CD14-positive monocyte (primary cell): ENCODE measurements at regions not wholly inside any gene's neighbourhood (a gene's known extent, or its start where the extent isn't known, plus 50 kb on each side); places are given as distances from the start of the nearest gene placed in this dataset.

Source experiments
- DNase-seq, 3 donors: peaks; one replicate each; pipeline ENCODE4 v3.0.0-alpha.2; 2011 to 2022
- H2AFZ ChIP-seq: 2 replicates; pipeline ENCODE4 v1.6.0; 2012; ENCODE audit warnings: mild to moderate bottlenecking, low read depth, low read length, inconsistent platforms; ENCODE audit not compliant: insufficient read depth, poor library complexity, severe bottlenecking
- H3K27ac ChIP-seq, 2 donors: 1 replicate in 1 of 2; 2 replicates in 1 of 2; pipeline ENCODE4 v1.5.1; 2012 to 2013; ENCODE audit warnings: low read length in 2 of 2, control low read depth in 1 of 2, inconsistent platforms in 1 of 2, low read depth in 1 of 2, mild to moderate bottlenecking in 1 of 2
- H3K27me3 ChIP-seq, 2 donors: one replicate each; pipeline versions ENCODE4 v1.6.0 to v1.6.1; 2011 to 2013; ENCODE audit warnings: low read length in 2 of 2; ENCODE audit not compliant: control insufficient read depth in 2 of 2, insufficient read depth in 2 of 2
- H3K36me3 ChIP-seq, 2 donors: replicated peaks in 1 of 2; 1 replicate in 1 of 2; 2 replicates in 1 of 2; pipeline versions ENCODE4 v1.5.1 to v1.6.1; 2012 to 2013; ENCODE audit warnings: low read length in 2 of 2, control low read depth in 1 of 2, inconsistent platforms in 1 of 2, mild to moderate bottlenecking in 1 of 2; ENCODE audit not compliant: insufficient read depth in 2 of 2, control insufficient read depth in 1 of 2
- H3K4me1 ChIP-seq, 2 donors: 1 replicate in 1 of 2; 2 replicates in 1 of 2; pipeline versions ENCODE4 v1.5.1 to v1.6.1; 2012 to 2013; ENCODE audit warnings: low read length in 2 of 2, control low read depth in 1 of 2, inconsistent platforms in 1 of 2, mild to moderate bottlenecking in 1 of 2, moderate library complexity in 1 of 2; ENCODE audit not compliant: insufficient read depth in 2 of 2, control insufficient read depth in 1 of 2
- H3K4me2 ChIP-seq: replicated peaks from 2 replicates; pipeline ENCODE3; 2012; ENCODE audit warnings: low read length, moderate library complexity, mild to moderate bottlenecking; ENCODE audit not compliant: poor library complexity, severe bottlenecking; ENCODE audit errors: extremely low read depth
- H3K4me3 ChIP-seq, 3 experiments: fragments of 200-600 bp in 1 of 3; sonication (generic) in 1 of 3; replicated peaks in 1 of 3; 1 replicate in 2 of 3; 2 replicates in 1 of 3; pipeline ENCODE4 v1.5.1; 2011 to 2013; ENCODE audit warnings: low read length in 3 of 3, mild to moderate bottlenecking in 3 of 3, control low read depth in 2 of 3, low read depth in 2 of 3, inconsistent platforms in 1 of 3, moderate library complexity in 1 of 3
- H3K79me2 ChIP-seq: 2 replicates; pipeline ENCODE4 v1.6.0; 2012; ENCODE audit warnings: mild to moderate bottlenecking, control low read depth, inconsistent platforms, low read length, moderate library complexity; ENCODE audit not compliant: insufficient read depth
- H3K9ac ChIP-seq: 2 replicates; pipeline ENCODE4 v1.6.0; 2017; ENCODE audit warnings: low read length, mild to moderate bottlenecking; ENCODE audit not compliant: insufficient read depth, poor library complexity, severe bottlenecking
- H3K9me3 ChIP-seq, 2 donors: replicated peaks in 1 of 2; 1 replicate in 1 of 2; 2 replicates in 1 of 2; pipeline versions ENCODE4 v1.5.1 to v1.6.1; 2012 to 2013; ENCODE audit warnings: low read length in 2 of 2, control low read depth in 1 of 2; ENCODE audit not compliant: control insufficient read depth in 1 of 2, insufficient read depth in 1 of 2
- H4K20me1 ChIP-seq: 2 replicates; pipeline ENCODE4 v1.6.0; 2012; ENCODE audit warnings: mild to moderate bottlenecking, low read length, control low read depth, moderate library complexity; ENCODE audit not compliant: insufficient read depth
- H3K27ac Mint-ChIP-seq, 7 donors: one replicate each; pipeline ENCODE4 v1.8.0; 2020; ENCODE audit warnings: mild to moderate bottlenecking in 7 of 7, mixed read lengths in 7 of 7, moderate library complexity in 6 of 7, inconsistent platforms in 2 of 7
- H3K27me3 Mint-ChIP-seq, 3 donors: one replicate each; pipeline ENCODE4 v1.8.0; 2021 to 2022; ENCODE audit warnings: low read depth in 3 of 3, mild to moderate bottlenecking in 3 of 3, mixed read lengths in 3 of 3, moderate library complexity in 3 of 3, inconsistent platforms in 1 of 3
- H3K36me3 Mint-ChIP-seq, 2 donors: one replicate each; pipeline ENCODE4 v1.8.0; 2020; ENCODE audit warnings: mixed read lengths in 2 of 2, inconsistent platforms in 1 of 2, mild to moderate bottlenecking in 1 of 2
- H3K4me1 Mint-ChIP-seq: one replicate; pipeline ENCODE4 v1.8.0; 2020; ENCODE audit warnings: mild to moderate bottlenecking, mixed read lengths
- H3K4me3 Mint-ChIP-seq, 2 donors: one replicate each; pipeline ENCODE4 v1.8.0; 2020; ENCODE audit warnings: mild to moderate bottlenecking in 2 of 2, mixed read lengths in 2 of 2, moderate library complexity in 1 of 2
- H3K9me3 Mint-ChIP-seq, 7 donors: one replicate each; pipeline ENCODE4 v1.8.0; 2020 to 2022; ENCODE audit warnings: mixed read lengths in 7 of 7, mild to moderate bottlenecking in 6 of 7, moderate library complexity in 6 of 7, inconsistent platforms in 2 of 7
- WGBS: methylation state at CpG from one replicate; pipeline ENCODE4 v1.1.5; 2013; ENCODE audit warnings: missing lambda C conversion rate; ENCODE audit not compliant: insufficient coverage; 5-methylcytosine and 5-hydroxymethylcytosine counted together
- intact Hi-C, 2 donors: fragments of 100-400 bp; cut with micrococcal nuclease; formaldehyde crosslinking; loops; one replicate each; pipeline versions ENCODE4 v1.15.0 to v1.15.1; 2023
- TF ChIP-seq, protein P1 (sequence below): fragments of 200-600 bp; IDR thresholded peaks from one replicate; pipeline ENCODE4 v1.8.0; 2022; ENCODE audit warnings: antibody characterized with exemption, mild to moderate bottlenecking

DNA sequence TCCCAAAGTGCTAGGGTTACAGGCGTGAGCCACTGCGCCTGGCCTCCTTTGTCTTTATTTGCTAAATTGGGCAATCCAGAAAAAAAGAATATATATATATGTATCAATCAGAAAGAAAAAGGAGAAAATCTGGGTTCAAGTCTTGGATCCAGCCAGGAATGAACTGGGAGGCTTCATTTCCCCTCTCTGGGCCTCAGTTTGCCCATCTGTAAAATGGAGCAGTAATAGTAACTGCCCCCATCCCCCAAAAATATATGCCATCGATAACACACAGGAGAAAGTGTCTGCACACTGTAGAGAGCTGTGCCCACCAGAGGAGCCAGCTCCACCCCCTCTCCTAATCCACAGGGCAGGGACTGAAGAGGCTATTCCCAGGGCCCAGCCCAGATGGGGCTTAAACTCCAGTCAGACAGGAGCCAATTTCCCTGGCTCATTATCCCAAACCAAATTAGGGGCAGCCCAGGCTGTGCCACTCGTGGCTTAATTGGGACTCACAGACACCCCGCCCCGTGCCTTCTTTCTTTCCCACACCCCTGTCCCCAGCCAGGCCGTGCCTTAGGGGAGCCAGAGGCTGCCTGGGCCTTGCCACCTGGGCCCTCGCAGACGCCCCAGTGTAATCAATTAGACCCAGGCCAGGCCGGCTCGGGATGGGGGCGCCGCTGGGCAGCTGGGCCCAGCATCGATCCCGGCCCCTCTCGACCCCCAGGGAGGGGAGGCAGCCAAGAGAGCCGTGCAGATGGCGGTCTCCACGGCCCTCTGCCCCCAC, 171.5 kb downstream of the MN1 start:
- peaks cover 0 to 4% of the 10 kb centered on the region in 2 donors for H3K27me3 ChIP-seq
- H3K27ac Mint-ChIP-seq, result no peak overlapping the region
- no peak overlapping the region for H2AFZ ChIP-seq
- H3K79me2 ChIP-seq, result no peaks in the 10 kb centered on the region
- no peak overlapping the region for H3K4me2 ChIP-seq
- WGBS, result 96% methylated on average over 9 of the region's 19 CpGs
- no peaks in the 10 kb centered on the region for H3K9me3 ChIP-seq
- TF ChIP-seq, protein P1, sequence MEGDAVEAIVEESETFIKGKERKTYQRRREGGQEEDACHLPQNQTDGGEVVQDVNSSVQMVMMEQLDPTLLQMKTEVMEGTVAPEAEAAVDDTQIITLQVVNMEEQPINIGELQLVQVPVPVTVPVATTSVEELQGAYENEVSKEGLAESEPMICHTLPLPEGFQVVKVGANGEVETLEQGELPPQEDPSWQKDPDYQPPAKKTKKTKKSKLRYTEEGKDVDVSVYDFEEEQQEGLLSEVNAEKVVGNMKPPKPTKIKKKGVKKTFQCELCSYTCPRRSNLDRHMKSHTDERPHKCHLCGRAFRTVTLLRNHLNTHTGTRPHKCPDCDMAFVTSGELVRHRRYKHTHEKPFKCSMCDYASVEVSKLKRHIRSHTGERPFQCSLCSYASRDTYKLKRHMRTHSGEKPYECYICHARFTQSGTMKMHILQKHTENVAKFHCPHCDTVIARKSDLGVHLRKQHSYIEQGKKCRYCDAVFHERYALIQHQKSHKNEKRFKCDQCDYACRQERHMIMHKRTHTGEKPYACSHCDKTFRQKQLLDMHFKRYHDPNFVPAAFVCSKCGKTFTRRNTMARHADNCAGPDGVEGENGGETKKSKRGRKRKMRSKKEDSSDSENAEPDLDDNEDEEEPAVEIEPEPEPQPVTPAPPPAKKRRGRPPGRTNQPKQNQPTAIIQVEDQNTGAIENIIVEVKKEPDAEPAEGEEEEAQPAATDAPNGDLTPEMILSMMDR, result no peak
- H3K4me3 Mint-ChIP-seq, result no peak overlapping the region
- H3K27ac ChIP-seq, result no peak overlapping the region
- H3K36me3 Mint-ChIP-seq, result no peaks in the 10 kb centered on the region
- H3K9me3 Mint-ChIP-seq, result peaks cover 0 to 7% (median 0%) of the 10 kb centered on the region in 7 donors
- H3K4me1 ChIP-seq, result no peaks in the 10 kb centered on the region
- no peak for DNase-seq
- no peak overlapping the region for H3K4me3 ChIP-seq
- no peaks in the 10 kb centered on the region for H3K36me3 ChIP-seq
- intact Hi-C loops, result no loop called here
- peaks cover 5 to 10% (median 7%) of the 10 kb centered on the region in 3 donors for H3K27me3 Mint-ChIP-seq
- H3K4me1 Mint-ChIP-seq, result peaks cover 2% of the 10 kb centered on the region
- no peaks in the 10 kb centered on the region for H4K20me1 ChIP-seq
- H3K9ac ChIP-seq, result no peak overlapping the region

DNA sequence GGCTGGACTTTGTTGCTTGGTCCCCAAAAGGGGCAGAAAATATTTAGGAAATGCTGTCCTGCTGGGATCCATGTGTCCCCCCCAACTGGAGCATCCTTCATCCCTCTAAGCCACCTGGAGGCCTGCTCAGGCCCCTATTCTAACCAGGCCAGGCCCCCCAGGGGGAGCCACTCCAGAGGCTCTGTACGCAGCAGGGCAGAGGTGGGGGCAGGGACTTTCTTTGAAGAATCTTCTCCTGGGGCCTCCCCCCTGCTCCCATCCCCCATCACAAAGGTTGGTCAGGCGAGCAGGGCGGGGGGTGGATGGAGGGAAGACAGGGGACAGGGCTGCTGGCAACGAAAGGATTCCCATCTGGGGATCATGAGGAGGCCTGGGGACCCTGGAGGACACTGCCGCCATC, 170.8 kb downstream of the MN1 start:
- Histone ChIP-seq H3K27ac (no peak overlapping the region), H3K4me1 (no peaks in the 10 kb centered on the region), H3K9me3 (no peaks in the 10 kb centered on the region), H3K9ac (no peak overlapping the region), H3K4me2 (no peak overlapping the region), H2AFZ (no peak overlapping the region), H3K36me3 (no peaks in the 10 kb centered on the region), H4K20me1 (no peaks in the 10 kb centered on the region), H3K27me3 (peaks cover 0 to 4% of the 10 kb centered on the region in 2 donors), H3K79me2 (no peaks in the 10 kb centered on the region), H3K4me3 (no peak overlapping the region)
- Mint-ChIP-seq H3K9me3 (peaks cover 0 to 7% (median 0%) of the 10 kb centered on the region in 7 donors), H3K4me1 (peaks cover 2% of the 10 kb centered on the region), H3K4me3 (no peak overlapping the region), H3K27me3 (peaks cover 7 to 10% (median 7%) of the 10 kb centered on the region in 3 donors), H3K27ac (no peak overlapping the region), H3K36me3 (no peaks in the 10 kb centered on the region)
- no CpG with 5 or more reads among the region's 5 CpGs for WGBS
- intact Hi-C loops, result no loop called here
- DNase-seq, result no peak
- TF ChIP-seq, protein P1, result no peak
